ENCODE measurements at regions not wholly inside any gene's neighbourhood (a gene's known extent, or its start where the extent isn't known, plus 50 kb on each side); places are given as distances from the start of the nearest gene placed in this dataset.

GRCh38 chr6:109241199-109241598, 141.1 kb downstream of the CD164 start:
- no peak overlapping the region for H3K4me3 ChIP-seq (ENCODE audit: low read depth, low read length)
- no peaks in the 10 kb centered on the region for H3K36me3 ChIP-seq (ENCODE audit: control insufficient read depth, insufficient read depth, low read length)
- DNase-seq (ENCODE audit: low read depth), result no peak
- H3K27me3 ChIP-seq (ENCODE audit: control insufficient read depth, insufficient read depth, low read length), result no peaks in the 10 kb centered on the region
- no peak for TF ChIP-seq CTCF (IDR thresholded peaks at IDR 0.05; ENCODE audit: insufficient read depth, low read length, poor library complexity, severe bottlenecking)

- Histone ChIP-seq H3K4me3 (ENCODE audit: low read depth, low read length) (no peak overlapping the region), H3K36me3 (ENCODE audit: control insufficient read depth, insufficient read depth, low read length) (no peaks in the 10 kb centered on the region), H3K27me3 (ENCODE audit: control insufficient read depth, insufficient read depth, low read length) (no peaks in the 10 kb centered on the region)
- TF ChIP-seq CTCF (IDR thresholded peaks at IDR 0.05; ENCODE audit: insufficient read depth, low read length, poor library complexity, severe bottlenecking), result no peak
- no peak for DNase-seq (ENCODE audit: low read depth)
Observed at GRCh38 chr6:109240370-109241084, 141.7 kb downstream of the CD164 start.

GRCh38 chr6:109239651-109240321, 142.5 kb downstream of the CD164 start:
- H3K27me3 ChIP-seq (ENCODE audit: control insufficient read depth, insufficient read depth, low read length), result no peaks in the 10 kb centered on the region
- no peak for TF ChIP-seq CTCF (IDR thresholded peaks at IDR 0.05; ENCODE audit: insufficient read depth, low read length, poor library complexity, severe bottlenecking)
- no peak for DNase-seq (ENCODE audit: low read depth)

GRCh38 chr6:109239160-109239559, 143.1 kb downstream of the CD164 start:
- H3K27me3 ChIP-seq (ENCODE audit: control insufficient read depth, insufficient read depth, low read length), result no peaks in the 10 kb centered on the region
- no peak overlapping the region for H3K4me3 ChIP-seq (ENCODE audit: low read depth, low read length)
- DNase-seq (ENCODE audit: low read depth), result no peak
- H3K36me3 ChIP-seq (ENCODE audit: control insufficient read depth, insufficient read depth, low read length), result no peaks in the 10 kb centered on the region
- TF ChIP-seq CTCF (IDR thresholded peaks at IDR 0.05; ENCODE audit: insufficient read depth, low read length, poor library complexity, severe bottlenecking), result no peak

More at GRCh38 chr6:109239651-109240321, 142.5 kb downstream of the CD164 start:
- no peak overlapping the region for H3K4me3 ChIP-seq (ENCODE audit: low read depth, low read length)
- H3K36me3 ChIP-seq (ENCODE audit: control insufficient read depth, insufficient read depth, low read length), result no peaks in the 10 kb centered on the region

GRCh38 chr6:109238396-109238795, 143.1 kb downstream of the CEP57L1 start:
- no peaks in the 10 kb centered on the region for H3K27me3 ChIP-seq (ENCODE audit: control insufficient read depth, insufficient read depth, low read length)
- no peak for TF ChIP-seq CTCF (IDR thresholded peaks at IDR 0.05; ENCODE audit: insufficient read depth, low read length, poor library complexity, severe bottlenecking)
- H3K4me3 ChIP-seq (ENCODE audit: low read depth, low read length), result no peak overlapping the region
- no peaks in the 10 kb centered on the region for H3K36me3 ChIP-seq (ENCODE audit: control insufficient read depth, insufficient read depth, low read length)
- DNase-seq (ENCODE audit: low read depth), result no peak

All from kidney epithelial cell (primary cell).